OCI-LY1 (cell line): ENCODE measurements at regions not wholly inside any gene's neighbourhood (a gene's known extent, or its start where the extent isn't known, plus 50 kb on each side); places are given as distances from the start of the nearest gene placed in this dataset.

Source experiments
- H2AFZ ChIP-seq: fragments of 200-600 bp; sonication (generic), shearing (Covaris generic); 2 replicates; pipeline ENCODE4 v1.6.0; 2014; ENCODE audit warnings: antibody characterized with exemption, mild to moderate bottlenecking, low read length
- H3F3A ChIP-seq: fragments of 200-600 bp; sonication (generic), shearing (Covaris generic); 2 replicates; pipeline ENCODE4 v1.6.0; 2014; ENCODE audit warnings: mild to moderate bottlenecking, antibody characterized with exemption, low read length, moderate library complexity; ENCODE audit not compliant: insufficient read depth
- H3K27ac ChIP-seq: fragments of 200-600 bp; sonication (generic); 2 replicates; pipeline ENCODE4 v1.5.1; 2014; ENCODE audit warnings: low read length, mixed run types, mild to moderate bottlenecking, low read depth; ENCODE audit not compliant: poor library complexity, severe bottlenecking
- H3K27me3 ChIP-seq: fragments of 200-600 bp; sonication (generic); 2 replicates; pipeline ENCODE4 v1.6.0; 2014; ENCODE audit warnings: antibody characterized with exemption, mild to moderate bottlenecking, low read length, moderate library complexity; ENCODE audit not compliant: insufficient read depth
- H3K36me3 ChIP-seq: fragments of 200-600 bp; sonication (generic); 2 replicates; pipeline ENCODE4 v1.6.1; 2014; ENCODE audit warnings: mild to moderate bottlenecking, antibody characterized with exemption, low read length, moderate library complexity, mixed read lengths; ENCODE audit not compliant: insufficient read depth
- H3K4me1 ChIP-seq: fragments of 200-600 bp; sonication (generic); 2 replicates; pipeline ENCODE4 v1.5.1; 2014; ENCODE audit warnings: mild to moderate bottlenecking, low read length, moderate library complexity; ENCODE audit not compliant: insufficient read depth, severe bottlenecking
- H3K4me2 ChIP-seq: fragments of 200-600 bp; sonication (generic), shearing (Covaris generic); 2 replicates; pipeline ENCODE4 v1.6.1; 2014; ENCODE audit warnings: low read length
- H3K4me3 ChIP-seq: fragments of 200-600 bp; sonication (generic); 2 replicates; pipeline ENCODE4 v1.5.1; 2014; ENCODE audit warnings: low read length, low read depth, mild to moderate bottlenecking, mixed read lengths; ENCODE audit not compliant: poor library complexity, severe bottlenecking
- H3K79me2 ChIP-seq: fragments of 200-600 bp; shearing (Covaris generic); 2 replicates; pipeline ENCODE4 v1.6.1; 2016; ENCODE audit warnings: mixed run types, low read length, mixed read lengths; ENCODE audit not compliant: insufficient read depth
- H3K9ac ChIP-seq: fragments of 200-600 bp; sonication (generic), shearing (Covaris generic); 2 replicates; pipeline ENCODE4 v1.6.1; 2014; ENCODE audit warnings: mild to moderate bottlenecking, low read length, mixed read lengths
- H3K9me2 ChIP-seq: fragments of 200-600 bp; sonication (generic), shearing (Covaris generic); 2 replicates; pipeline ENCODE4 v1.6.1; 2014; ENCODE audit warnings: low read depth, mild to moderate bottlenecking, low read length, mixed read lengths
- H3K9me3 ChIP-seq: fragments of 200-600 bp; shearing (Covaris generic); 2 replicates; pipeline ENCODE4 v1.6.1; 2014; ENCODE audit warnings: low read length, mixed read lengths
- H4K20me1 ChIP-seq: fragments of 200-600 bp; sonication (generic), shearing (Covaris generic); 2 replicates; pipeline ENCODE4 v1.6.0; 2016; ENCODE audit warnings: mild to moderate bottlenecking, low read length; ENCODE audit not compliant: insufficient read depth
- CTCF ChIP-seq: fragments of 200-600 bp; sonication (generic), shearing (Covaris generic); IDR thresholded peaks from 2 replicates; pipeline ENCODE4 v1.5.1; 2017; ENCODE audit warnings: mild to moderate bottlenecking, antibody characterized with exemption, low read length, moderate library complexity, mixed read lengths
- EZH2 ChIP-seq: fragments of 200-600 bp; sonication (generic), shearing (Covaris generic); IDR thresholded peaks from 2 replicates; pipeline ENCODE4 v1.8.0; 2017; ENCODE audit warnings: borderline replicate concordance, mixed run types, mild to moderate bottlenecking, antibody characterized with exemption, low read length, moderate library complexity, mixed read lengths

- Histone ChIP-seq H3K79me2 (no peaks in the 10 kb centered on the region), H3K9ac (no peak overlapping the region), H3K4me1 (no peaks in the 10 kb centered on the region), H3K4me3 (no peak overlapping the region), H3K27me3 (no peaks in the 10 kb centered on the region), H2AFZ (no peak overlapping the region), H3K4me2 (no peak overlapping the region), H3K27ac (no peak overlapping the region), H3K9me2 (no peaks in the 10 kb centered on the region), H3K36me3 (no peaks in the 10 kb centered on the region), H4K20me1 (no peaks in the 10 kb centered on the region), H3K9me3 (no peaks in the 10 kb centered on the region), H3F3A (no peaks in the 10 kb centered on the region)
- TF ChIP-seq CTCF (no peak), EZH2 (no peak)
These were observed 175.2 kb upstream of the NLRP1 start for GRCh38 chr17:5759501-5759925.

- Histone ChIP-seq H3K27ac (no peak overlapping the region), H3F3A (no peaks in the 10 kb centered on the region), H3K4me1 (no peaks in the 10 kb centered on the region), H2AFZ (no peak overlapping the region), H3K79me2 (no peaks in the 10 kb centered on the region), H3K9me2 (no peaks in the 10 kb centered on the region), H3K9me3 (no peaks in the 10 kb centered on the region), H3K9ac (no peak overlapping the region), H4K20me1 (no peaks in the 10 kb centered on the region), H3K36me3 (no peaks in the 10 kb centered on the region), H3K4me2 (no peak overlapping the region), H3K27me3 (no peaks in the 10 kb centered on the region), H3K4me3 (no peak overlapping the region)
- no peak for TF ChIP-seq CTCF
- TF ChIP-seq EZH2, result no peak
These were observed 177.9 kb upstream of the NLRP1 start for GRCh38 chr17:5762191-5762590.

DNA sequence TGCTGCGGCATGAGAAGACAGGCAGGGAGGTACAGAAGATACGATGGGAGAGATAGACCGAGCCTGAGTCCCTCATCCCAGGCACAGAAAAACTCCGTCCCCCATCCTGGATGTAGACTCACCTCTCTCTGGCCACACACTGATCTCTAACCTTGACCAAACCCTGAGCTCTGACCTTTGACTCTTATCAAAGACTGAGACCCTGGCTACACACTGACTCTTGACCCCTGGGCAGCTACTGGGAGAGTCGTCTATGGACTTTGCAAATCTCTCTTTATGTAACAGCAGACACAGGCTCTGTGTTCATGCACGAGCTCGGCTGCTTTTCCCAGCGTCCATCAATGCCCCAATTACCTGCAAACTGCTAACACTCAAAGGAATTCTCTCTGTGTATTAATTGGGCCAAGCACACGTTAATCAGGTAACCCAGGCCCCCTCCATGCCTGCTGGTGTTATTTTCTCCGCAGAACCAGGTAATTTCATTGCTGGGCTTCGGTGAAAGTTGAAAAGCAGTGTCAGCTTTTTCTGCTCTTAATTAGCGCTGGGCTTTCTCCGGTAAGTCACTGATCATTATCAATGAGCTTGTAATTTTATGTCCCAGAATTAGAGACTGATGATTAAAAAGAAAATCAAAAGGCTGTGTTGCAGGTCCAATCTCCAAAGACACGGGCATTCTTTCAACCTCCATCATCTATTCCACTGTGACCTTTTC, 179.4 kb upstream of the NLRP1 start:
- no peaks in the 10 kb centered on the region for H3K27me3 ChIP-seq
- no peak overlapping the region for H2AFZ ChIP-seq
- H3K4me1 ChIP-seq, result no peaks in the 10 kb centered on the region
- no peak for TF ChIP-seq CTCF
- no peak for TF ChIP-seq EZH2
- no peak overlapping the region for H3K9ac ChIP-seq
- no peaks in the 10 kb centered on the region for H3K36me3 ChIP-seq
- H3K9me2 ChIP-seq, result no peaks in the 10 kb centered on the region
- no peak overlapping the region for H3K4me2 ChIP-seq
- H4K20me1 ChIP-seq, result no peaks in the 10 kb centered on the region
- no peaks in the 10 kb centered on the region for H3F3A ChIP-seq
- H3K4me3 ChIP-seq, result no peak overlapping the region
- no peaks in the 10 kb centered on the region for H3K9me3 ChIP-seq
- H3K27ac ChIP-seq, result no peak overlapping the region
- no peaks in the 10 kb centered on the region for H3K79me2 ChIP-seq
